IMR-90 (cell line): ENCODE measurements at regions not wholly inside any gene's neighbourhood (a gene's known extent, or its start where the extent isn't known, plus 50 kb on each side); places are given as distances from the start of the nearest gene placed in this dataset.

Experiments used
- ATAC-seq: fragments of 200-7000 bp; cut with Tn5 transposase; 2 replicates; pipeline ENCODE4 v1.9.1; 2020; ENCODE audit warnings: low read depth, mild to moderate bottlenecking, moderate library complexity
- BruUV-seq: library from RNA; stranded (reverse); fragments of 400-500 nt; replicated peaks from 2 replicates; lab custom pipeline; 2021; lab: Mats Ljungman, UMichigan
- CTCF ChIA-PET: fragments of 300-600 bp; formaldehyde crosslinking; extraction: SDS; loops from one replicate; lab custom pipeline; 2021; ENCODE audit warnings: antibody characterized with exemption; lab: Yijun Ruan, JAX
- POLR2A ChIA-PET: fragments of 300-600 bp; sonication (Branson Sonifier 250); formaldehyde crosslinking; loops from one replicate; lab custom pipeline; 2022; ENCODE audit warnings: antibody characterized with exemption; ENCODE audit not compliant: unreplicated experiment; lab: Charles Lee
- DNase-seq: peaks from one replicate; pipeline ENCODE4 v3.0.0; 2013
- H2AFZ ChIP-seq: replicated peaks from 2 replicates; pipeline ENCODE3; 2013; ENCODE audit warnings: low read length, mild to moderate bottlenecking; ENCODE audit not compliant: poor library complexity
- H2AK5ac ChIP-seq: 2 replicates; pipeline ENCODE4 v1.6.1; 2013; ENCODE audit warnings: low read depth, low read length, inconsistent platforms
- H2AK9ac ChIP-seq: replicated peaks from 2 replicates; pipeline ENCODE3; 2013; ENCODE audit warnings: mild to moderate bottlenecking, low read depth, low read length, moderate library complexity; ENCODE audit not compliant: poor library complexity
- H2BK120ac ChIP-seq: 2 replicates; pipeline ENCODE4 v1.6.1; 2013; ENCODE audit warnings: low read depth, low read length, inconsistent platforms
- H2BK15ac ChIP-seq: 3 replicates; pipeline ENCODE4 v1.6.1; 2013; ENCODE audit warnings: low read depth, low read length, inconsistent platforms
- H2BK20ac ChIP-seq: 2 replicates; pipeline ENCODE4 v1.6.1; 2013; ENCODE audit warnings: low read depth, mild to moderate bottlenecking, inconsistent platforms, low read length, moderate library complexity
- H2BK5ac ChIP-seq: 2 replicates; pipeline ENCODE4 v1.6.1; 2013; ENCODE audit warnings: mild to moderate bottlenecking, low read depth, low read length, inconsistent platforms; ENCODE audit not compliant: poor library complexity, severe bottlenecking
- H3K14ac ChIP-seq: replicated peaks from 2 replicates; pipeline ENCODE4 v1.6.1; 2013; ENCODE audit warnings: low read depth, low read length, inconsistent platforms
- H3K18ac ChIP-seq: 2 replicates; pipeline ENCODE4 v1.6.1; 2013; ENCODE audit warnings: low read depth, low read length, control low read depth
- H3K23ac ChIP-seq: 2 replicates; pipeline ENCODE4 v1.6.1; 2013; ENCODE audit warnings: low read depth, low read length, inconsistent platforms
- H3K27ac ChIP-seq: 2 replicates; pipeline ENCODE4 v1.5.1; 2013; ENCODE audit warnings: mild to moderate bottlenecking, control low read depth, low read length; ENCODE audit not compliant: insufficient read depth
- H3K27me3 ChIP-seq: 2 replicates; pipeline ENCODE4 v1.6.1; 2013; ENCODE audit warnings: low read length; ENCODE audit not compliant: control insufficient read depth, insufficient read depth
- H3K36me3 ChIP-seq: 2 replicates; pipeline ENCODE4 v1.6.1; 2013; ENCODE audit warnings: low read length, mixed read lengths; ENCODE audit not compliant: control insufficient read depth, insufficient read depth
- H3K4ac ChIP-seq: 2 replicates; pipeline ENCODE4 v1.6.1; 2013; ENCODE audit warnings: low read depth, low read length, inconsistent platforms
- H3K4me1 ChIP-seq: 2 replicates; pipeline ENCODE4 v1.6.1; 2013; ENCODE audit warnings: low read length, mixed read lengths; ENCODE audit not compliant: control insufficient read depth, insufficient read depth
- H3K4me2 ChIP-seq: 2 replicates; pipeline ENCODE4 v1.6.1; 2013; ENCODE audit warnings: low read depth, mild to moderate bottlenecking, control low read depth, low read length, moderate library complexity
- H3K4me3 ChIP-seq: 2 replicates; pipeline ENCODE4 v1.5.1; 2013; ENCODE audit warnings: low read depth, mild to moderate bottlenecking, control low read depth, low read length, moderate library complexity; ENCODE audit not compliant: insufficient read depth
- H3K56ac ChIP-seq: 2 replicates; pipeline ENCODE4 v1.6.1; 2013; ENCODE audit warnings: low read length, inconsistent platforms; ENCODE audit not compliant: insufficient read depth; ENCODE audit errors: extremely low read depth
- H3K79me1 ChIP-seq, 2 experiments: 2 replicates each; pipeline ENCODE4 v1.6.1; 2013; ENCODE audit warnings: low read length in 2 of 2, inconsistent platforms in 1 of 2, low read depth in 1 of 2
- H3K9ac ChIP-seq: 2 replicates; pipeline ENCODE4 v1.6.1; 2013; ENCODE audit warnings: low read depth, low read length, control low read depth
- H3K9me1 ChIP-seq: 2 replicates; pipeline ENCODE4 v1.6.1; 2013; ENCODE audit warnings: low read length, inconsistent platforms; ENCODE audit not compliant: insufficient read depth
- H3K9me3 ChIP-seq: 2 replicates; pipeline ENCODE4 v1.6.1; 2013; ENCODE audit warnings: low read length; ENCODE audit not compliant: control insufficient read depth, insufficient read depth
- H4K20me1 ChIP-seq: 2 replicates; pipeline ENCODE4 v1.6.1; 2013; ENCODE audit warnings: low read length, inconsistent platforms; ENCODE audit not compliant: insufficient read depth
- H4K5ac ChIP-seq: 2 replicates; pipeline ENCODE4 v1.6.1; 2013; ENCODE audit warnings: mild to moderate bottlenecking, low read depth, low read length, control low read depth
- H4K8ac ChIP-seq, 2 experiments: 2 replicates each; pipeline ENCODE4 v1.6.1; 2013; ENCODE audit warnings: low read depth in 2 of 2, low read length in 2 of 2, control low read depth in 1 of 2, inconsistent platforms in 1 of 2
- H4K91ac ChIP-seq: 2 replicates; pipeline ENCODE4 v1.6.1; 2013; ENCODE audit warnings: low read depth, low read length, inconsistent platforms; ENCODE audit not compliant: insufficient read depth
- FOS ChIP-seq: fragments of 150-350 bp; IDR thresholded peaks from 2 replicates; pipeline ENCODE4 v1.6.1; 2016; ENCODE audit warnings: low read depth, low read length
- MAFK ChIP-seq: IDR thresholded peaks from 2 replicates; pipeline ENCODE4 v1.6.1; 2012; ENCODE audit warnings: low read depth, low read length, improper control_type of control experiment
- RFX5 ChIP-seq: IDR thresholded peaks from 2 replicates; pipeline ENCODE4 v1.8.0; 2012; ENCODE audit warnings: low read depth, mild to moderate bottlenecking, low read length, moderate library complexity
- WGBS, 2 experiments: methylation state at CpG; one replicate each; pipeline versions ENCODE4 v1.1.5 to v1.1.7; 2013; ENCODE audit warnings: missing lambda C conversion rate in 2 of 2; ENCODE audit not compliant: insufficient read length in 1 of 2; ENCODE audit errors: extremely low coverage in 2 of 2; 5-methylcytosine and 5-hydroxymethylcytosine counted together
- dilution Hi-C: fragments of 300-500 bp; cut with HindIII; formaldehyde crosslinking; loops from one replicate; pipeline ENCODE4 v1.14.3; 2018; ENCODE audit warnings: low sequenced_read_pairs; ENCODE audit not compliant: unreplicated experiment
- in situ Hi-C: fragments of 300-500 bp; cut with MboI; formaldehyde crosslinking; loops from 3 replicates; pipeline ENCODE4 v1.14.3; 2019; ENCODE audit warnings: low sequenced_read_pairs, inconsistent platforms, mixed read lengths
- intact Hi-C: fragments of 100-400 bp; cut with micrococcal nuclease; formaldehyde crosslinking; loops from 2 replicates; pipeline ENCODE4 v1.10.0; 2022

GRCh38 chr3:64806668-64807605 lies 119.1 kb upstream of the ADAMTS9 start (continued):
- no peak for TF ChIP-seq FOS

GRCh38 chr3:64805978-64806377 lies 118.2 kb upstream of the ADAMTS9 start:
- H3K14ac ChIP-seq = no peak overlapping the region
- no peak overlapping the region for H3K18ac ChIP-seq
- no peak overlapping the region for H3K23ac ChIP-seq
- peak; percentile 92 for TF ChIP-seq MAFK
- no peak for TF ChIP-seq RFX5
- H2BK120ac ChIP-seq = no peak overlapping the region
- H2AK9ac ChIP-seq = no peak overlapping the region
- H3K9ac ChIP-seq = no peak overlapping the region
- H2AK5ac ChIP-seq = no peak overlapping the region
- BruUV-seq = no TSS peak
- DNase-seq = no peak
- H3K9me1 ChIP-seq = 0 out of 2 replicates have a peak, but pooled peaks cover 3% of the 10 kb centered on the region
- no peak overlapping the region for H2BK15ac ChIP-seq
- no peak overlapping the region for H4K91ac ChIP-seq
- no peak overlapping the region for H3K27ac ChIP-seq
- H3K79me1 ChIP-seq = no peaks in the 10 kb centered on the region
- no peak for ATAC-seq
- CTCF ChIA-PET = no interaction called here
- H3K36me3 ChIP-seq = peaks cover 4% of the 10 kb centered on the region; the same call in 1 of the 2 replicates
- no peak overlapping the region for H4K5ac ChIP-seq
- no peak overlapping the region for H3K4me3 ChIP-seq
- H3K4me2 ChIP-seq = no peak overlapping the region
- no peaks in the 10 kb centered on the region for H3K27me3 ChIP-seq
- no peak overlapping the region for H2BK5ac ChIP-seq
- POLR2A ChIA-PET = no interaction called here
- WGBS, 2 experiments = no CpG with 5 or more reads among the region's 2 CpGs
- no peak overlapping the region for H2AFZ ChIP-seq
- intact Hi-C loops = no loop called here
- H4K20me1 ChIP-seq = no peaks in the 10 kb centered on the region
- in situ Hi-C loops = no loop called here
- peaks cover 3% of the 10 kb centered on the region for H3K4me1 ChIP-seq
- no peaks in the 10 kb centered on the region for H3K9me3 ChIP-seq
- dilution Hi-C loops = no loop called here
- H3K4ac ChIP-seq = no peak overlapping the region
- no peak overlapping the region for H4K8ac ChIP-seq
- no peak overlapping the region for H3K56ac ChIP-seq
- no peak overlapping the region for H2BK20ac ChIP-seq
